Adrenal gland (tissue), 5 donors: ENCODE measurements at regions not wholly inside any gene's neighbourhood (a gene's known extent, or its start where the extent isn't known, plus 50 kb on each side); places are given as distances from the start of the nearest gene placed in this dataset.

Experiments used
- CTCF ChIP-seq, 6 experiments: fragments of 450-650 bp in 4 of 6; fragments of 200-600 bp in 2 of 6; sonication (generic) in 1 of 6; IDR thresholded peaks; 1 replicate in 5 of 6; 2 replicates in 1 of 6; pipeline versions ENCODE4 v1.5.1 to v1.8.0; 2016 to 2021; ENCODE audit warnings: antibody characterized with exemption in 6 of 6, mild to moderate bottlenecking in 2 of 6, moderate library complexity in 1 of 6
- POLR2A ChIP-seq, 2 donors: fragments of 450-650 bp; IDR thresholded peaks; one replicate each; pipeline ENCODE4 v1.6.1; 2017; ENCODE audit warnings: antibody characterized with exemption in 2 of 2, mild to moderate bottlenecking in 2 of 2, moderate library complexity in 1 of 2
- donor health status: DM: no; HTN: no; CAD: no.

- TF ChIP-seq POLR2A (IDR thresholded peaks at IDR 0.05): no peak
- no peak for TF ChIP-seq CTCF (IDR thresholded peaks at IDR 0.05)
These were observed 250.3 kb downstream of the TTLL2 start for GRCh38 chr6:167575158-167575696.
